ENCODE measurements at regions not wholly inside any gene's neighbourhood (a gene's known extent, or its start where the extent isn't known, plus 50 kb on each side); places are given as distances from the start of the nearest gene placed in this dataset.

- no peak for TF ChIP-seq CTCF (IDR thresholded peaks at IDR 0.05; ENCODE audit: insufficient read depth, low read length, severe bottlenecking)
- Histone ChIP-seq H3K4me3 (ENCODE audit: low read depth, low read length) (no peak overlapping the region), H3K36me3 (ENCODE audit: control insufficient read depth, insufficient read depth, low read length) (no peaks in the 10 kb centered on the region), H3K27me3 (ENCODE audit: control insufficient read depth, insufficient read depth, low read length) (no peaks in the 10 kb centered on the region)
- no peak for FAIRE-seq
- DNase-seq (ENCODE audit: low read depth), result no peak
Observed at GRCh38 chr7:98795741-98796493, 73.9 kb downstream of the TMEM130 start.
